ENCODE measurements at regions not wholly inside any gene's neighbourhood (a gene's known extent, or its start where the extent isn't known, plus 50 kb on each side); places are given as distances from the start of the nearest gene placed in this dataset.

- no peak for TF ChIP-seq POLR2A (IDR thresholded peaks at IDR 0.05; ENCODE audit: low read depth, low read length)
- no peak for TF ChIP-seq KDM1A (IDR thresholded peaks at IDR 0.05; ENCODE audit: borderline replicate concordance)
- no peak for TF ChIP-seq EZH2 (IDR thresholded peaks at IDR 0.05; ENCODE audit: borderline replicate concordance, control insufficient read depth, low read depth, low read length)
- TF ChIP-seq REST (IDR thresholded peaks at IDR 0.05; ENCODE audit: low read depth, low read length), result no peak
- no peak for TF ChIP-seq USF2 (IDR thresholded peaks at IDR 0.05; ENCODE audit: borderline replicate concordance, low read depth, low read length)
- no peak for TF ChIP-seq POLR2AphosphoS5 (IDR thresholded peaks at IDR 0.05; ENCODE audit: low read length)
Measured at GRCh38 chr13:72153272-72153671, 286.3 kb upstream of the DACH1 start.
